ENCODE measurements at regions not wholly inside any gene's neighbourhood (a gene's known extent, or its start where the extent isn't known, plus 50 kb on each side); places are given as distances from the start of the nearest gene placed in this dataset.
"Not testable (repeated sequence)": the region's sequence is repeated elsewhere in the genome, so short reads cannot be mapped to it uniquely, and the experiment has no call there.

DNA sequence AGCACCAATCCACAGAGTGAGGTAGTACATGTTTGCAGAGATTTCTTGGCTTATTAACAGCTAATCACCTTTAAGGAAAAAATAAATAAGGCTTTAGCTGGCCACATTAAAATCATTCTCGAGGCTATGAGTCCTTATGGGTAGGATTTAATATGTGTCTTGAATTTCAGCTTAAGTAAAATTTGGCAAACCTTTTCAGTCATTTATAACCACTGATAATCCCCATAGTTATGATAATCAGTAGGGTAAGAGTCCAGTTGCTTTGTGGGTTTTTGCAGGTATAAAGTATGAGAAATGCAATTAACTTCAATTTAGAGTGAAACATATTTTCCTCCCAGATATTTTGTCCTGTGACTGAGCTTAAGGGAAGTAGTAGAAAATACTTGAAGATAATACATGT lies 1458.9 kb upstream of the FLRT2 start:
- no peak for DNase-seq

DNA sequence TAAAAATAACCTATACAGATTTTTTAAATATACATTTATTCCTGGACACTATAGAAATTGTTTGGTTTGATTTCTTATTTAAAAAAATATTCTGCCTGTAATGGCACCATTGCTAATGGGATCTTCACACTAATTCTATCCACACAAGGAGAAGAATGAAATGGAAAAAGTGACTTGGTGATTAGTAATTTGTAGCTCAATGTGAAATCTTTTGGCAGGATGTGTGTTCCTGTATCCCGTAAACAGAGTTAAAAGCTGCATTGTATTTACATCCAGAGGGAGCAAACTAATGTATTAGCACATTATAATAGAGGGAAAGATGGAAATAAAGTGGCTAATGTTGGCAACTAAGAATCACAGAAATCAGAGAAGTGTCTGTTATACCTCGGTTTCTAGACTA lies 1455.3 kb upstream of the FLRT2 start:
- DNase-seq, result no peak

GRCh38 chr14:84080944-84081343 lies 1449.0 kb upstream of the FLRT2 start:
- DNase-seq, result no peak

- no peak for DNase-seq
Measured at GRCh38 chr14:84084056-84084630, 1445.8 kb upstream of the FLRT2 start.

- no peak for DNase-seq
Measured at GRCh38 chr14:84085493-84085892, 1444.5 kb upstream of the FLRT2 start.

DNA sequence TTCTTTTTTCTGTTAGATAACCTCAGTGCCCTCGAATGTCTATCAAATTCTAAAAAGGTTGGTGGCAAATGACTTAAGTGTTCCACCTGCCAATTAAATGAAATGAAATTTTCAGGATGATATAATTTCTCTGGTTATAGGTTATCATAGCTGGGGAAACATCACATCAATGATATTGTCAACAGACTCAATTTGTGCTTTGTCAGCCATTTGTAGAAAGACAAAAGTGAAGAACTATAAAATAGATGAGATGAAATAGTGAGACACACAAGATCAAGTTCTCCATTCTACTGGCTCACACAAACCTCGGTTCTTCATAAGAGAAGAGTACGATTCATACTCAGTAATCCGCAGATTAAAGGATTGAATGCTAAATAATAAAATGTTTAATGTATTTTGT lies 1443.2 kb upstream of the FLRT2 start:
- no peak for DNase-seq

DNA sequence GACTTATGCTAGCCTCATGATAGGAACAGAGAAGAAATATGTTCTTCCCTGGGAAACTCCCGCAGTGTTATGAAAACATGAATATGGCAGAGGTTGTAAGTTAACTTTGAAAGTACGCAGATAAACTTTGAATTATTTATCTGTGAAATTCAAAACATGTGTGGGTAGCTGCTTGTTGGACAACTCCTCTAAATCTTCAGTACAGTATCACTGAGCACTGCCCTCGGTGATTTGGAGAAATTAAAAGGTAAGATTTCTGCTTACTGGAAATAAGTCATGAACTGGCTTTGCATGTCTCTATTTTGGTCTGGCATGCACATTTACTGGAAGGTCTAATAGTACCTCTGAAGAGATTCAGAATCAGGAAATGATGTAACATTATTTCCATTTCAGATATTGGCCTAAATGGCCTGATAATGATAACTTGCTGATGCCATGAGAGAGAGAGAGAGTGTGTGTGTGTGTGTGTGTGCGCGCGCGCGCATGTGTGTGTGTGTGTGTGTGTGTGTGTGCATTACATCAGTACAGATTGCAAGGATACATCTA lies 1441.9 kb upstream of the FLRT2 start:
- DNase-seq, result no peak

- DNase-seq, result no peak
Measured at GRCh38 chr14:84090837-84091236, 1439.1 kb upstream of the FLRT2 start.

GRCh38 chr14:84095681-84096080 lies 1434.3 kb upstream of the FLRT2 start:
- no peak for DNase-seq

DNA sequence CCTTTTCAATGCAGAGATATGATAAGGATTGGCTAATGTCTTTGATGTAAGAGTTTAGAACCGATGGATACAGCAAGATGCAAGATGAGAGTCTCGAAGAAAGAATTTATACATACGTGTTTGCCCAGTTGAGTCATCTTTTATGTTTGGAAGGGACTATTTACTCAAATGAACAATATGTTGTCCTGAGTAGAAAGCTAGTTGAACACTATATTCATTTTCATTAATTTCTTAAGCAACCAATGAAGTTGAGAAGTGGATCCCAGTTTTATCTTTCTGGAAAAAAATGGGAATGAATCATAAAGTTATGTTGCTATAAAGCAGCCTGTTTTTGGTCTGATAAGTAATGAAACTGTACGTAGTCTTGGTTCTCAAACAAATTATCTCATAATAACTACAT lies 1431.7 kb upstream of the FLRT2 start:
- no peak for DNase-seq

DNA sequence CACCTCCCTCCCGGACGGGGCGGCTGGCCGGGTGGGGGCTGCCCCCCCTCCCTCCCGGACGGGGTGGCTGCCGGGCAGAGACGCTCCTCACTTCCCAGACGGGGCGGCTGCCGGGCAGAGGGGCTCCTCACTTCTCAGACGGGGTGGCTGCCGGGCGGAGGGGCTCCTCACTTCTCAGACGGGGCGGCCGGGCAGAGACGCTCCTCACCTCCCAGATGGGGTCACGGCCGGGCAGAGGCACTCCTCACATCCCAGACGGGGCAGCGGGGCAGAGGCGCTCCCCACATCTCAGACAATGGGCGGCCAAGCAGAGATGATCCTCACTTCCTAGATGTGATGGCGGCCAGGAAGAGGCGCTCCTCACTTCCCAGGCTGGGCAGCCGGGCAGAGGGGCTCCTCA lies 1430.4 kb upstream of the FLRT2 start:
- DNase-seq, result not testable (repeated sequence)

DNA sequence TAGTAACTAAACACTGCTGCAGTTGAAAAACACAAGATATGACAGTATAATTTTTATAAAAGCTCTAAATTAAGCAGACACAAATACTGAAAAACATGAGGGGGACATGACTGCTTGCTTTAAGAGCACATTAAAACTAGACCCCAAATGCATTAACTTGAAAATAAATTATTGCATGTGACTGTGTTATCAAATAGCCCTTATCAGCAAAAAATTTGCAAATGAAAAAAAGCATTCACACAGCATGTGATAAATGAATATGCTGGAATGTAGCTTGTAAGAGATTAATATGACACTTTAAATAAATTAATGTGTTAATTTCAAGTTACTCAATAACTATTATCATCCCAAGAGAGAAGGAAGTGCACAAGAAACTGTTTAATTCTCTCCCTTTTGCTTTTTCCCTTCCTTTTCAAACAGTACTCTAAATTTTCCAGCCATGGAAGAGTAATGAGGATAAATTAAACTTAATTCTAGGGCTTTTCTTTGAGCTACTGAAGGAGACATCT lies 1422.1 kb upstream of the FLRT2 start:
- no peak for DNase-seq

DNA sequence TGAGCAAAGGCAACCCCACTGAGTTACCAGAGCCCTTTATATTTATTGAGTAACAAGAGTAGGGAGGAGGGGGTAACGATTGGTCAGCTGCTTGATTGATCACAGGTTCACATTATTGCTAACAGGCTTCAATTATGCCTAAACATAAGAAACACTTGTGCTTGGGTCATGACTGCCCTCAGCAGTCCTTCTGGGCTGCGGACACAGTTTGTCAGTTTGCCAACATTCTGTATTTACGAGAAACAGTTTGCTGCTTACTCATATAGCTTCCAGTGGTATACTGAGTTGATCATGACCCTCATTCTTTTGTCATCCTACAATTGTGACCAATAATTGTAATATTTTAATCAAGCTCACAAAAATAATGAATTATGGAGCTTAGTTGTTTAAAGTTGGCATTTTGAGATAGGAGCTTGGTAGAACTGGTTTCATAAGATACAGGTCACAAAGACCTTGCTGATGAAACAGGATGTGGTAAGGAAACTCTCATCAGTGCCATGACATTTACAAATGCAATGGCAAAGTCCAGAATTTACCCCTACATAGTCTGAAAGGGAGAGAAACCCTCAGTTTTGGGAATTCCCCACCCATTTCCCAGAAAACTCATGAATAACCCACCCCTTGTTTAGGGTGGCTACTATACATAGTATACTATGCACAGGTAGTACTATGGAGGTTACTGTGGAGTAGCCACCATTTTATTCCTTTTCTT lies 1421.0 kb upstream of the FLRT2 start:
- no peak for DNase-seq

DNA sequence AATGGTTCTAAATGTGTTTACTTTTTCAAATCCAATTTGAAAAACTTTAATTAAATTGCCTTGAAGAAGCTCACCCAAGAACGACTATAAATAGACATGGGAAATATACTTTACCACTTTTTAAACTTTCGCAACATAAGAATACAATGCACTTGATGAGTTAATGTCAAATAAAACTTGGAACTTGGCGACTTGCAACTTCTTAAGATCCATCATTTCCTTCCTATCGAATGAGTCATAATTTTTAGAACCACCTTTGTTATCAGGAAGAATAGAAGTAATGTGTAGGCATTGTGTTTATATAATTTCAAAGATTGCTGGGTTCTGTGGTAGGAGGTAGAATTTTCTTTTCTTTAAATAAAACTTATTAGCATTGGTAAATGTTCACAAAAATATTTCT lies 1417.4 kb upstream of the FLRT2 start:
- DNase-seq, result no peak

GRCh38 chr14:84125676-84126075 lies 1404.3 kb upstream of the FLRT2 start:
- no peak for DNase-seq

DNA sequence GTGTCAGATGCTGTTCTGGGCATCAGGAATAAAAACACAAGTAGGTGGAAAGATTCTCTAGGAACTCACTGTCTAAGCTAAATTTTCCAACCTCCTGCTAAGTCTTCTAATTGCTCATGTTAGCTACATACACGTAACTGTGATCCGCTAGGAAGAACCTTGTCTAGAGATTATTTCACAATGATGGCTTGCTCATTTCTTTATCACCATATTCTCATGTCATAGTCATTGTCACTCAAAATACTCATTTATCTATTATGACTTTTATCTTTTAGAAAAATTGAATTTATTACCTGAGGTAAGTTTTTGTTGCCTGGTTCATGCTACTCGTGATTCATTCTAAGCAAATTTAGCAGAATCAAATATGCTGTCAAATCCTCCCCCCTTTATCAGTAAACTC lies 1402.4 kb upstream of the FLRT2 start:
- DNase-seq, result no peak

GRCh38 chr14:84128050-84128449 lies 1401.9 kb upstream of the FLRT2 start:
- no peak for DNase-seq

GRCh38 chr14:84129007-84129406 lies 1400.9 kb upstream of the FLRT2 start:
- DNase-seq, result no peak

- DNase-seq, result no peak
Measured at GRCh38 chr14:84129941-84130340, 1400.0 kb upstream of the FLRT2 start.

GRCh38 chr14:84131924-84132323 lies 1398.0 kb upstream of the FLRT2 start:
- no peak for DNase-seq

DNA sequence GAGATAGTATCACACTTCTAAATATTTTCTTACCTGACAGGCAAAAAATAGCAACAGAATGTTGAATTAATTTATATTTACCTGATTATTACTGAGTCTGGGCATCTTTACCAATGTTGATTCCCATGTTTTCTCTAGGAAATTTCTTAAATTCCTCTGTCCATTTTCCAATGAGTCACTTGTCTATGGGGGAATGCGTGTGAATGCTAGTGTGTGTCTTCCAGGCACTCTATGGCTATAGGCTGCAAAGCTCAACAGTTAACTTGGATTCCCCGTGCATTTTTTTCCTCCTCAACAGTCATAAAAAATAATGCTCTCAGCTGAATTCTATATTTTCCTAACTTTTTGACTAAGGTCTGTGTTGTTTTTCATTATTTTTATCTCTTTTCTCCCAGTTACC lies 1385.8 kb upstream of the FLRT2 start:
- no peak for DNase-seq

DNA sequence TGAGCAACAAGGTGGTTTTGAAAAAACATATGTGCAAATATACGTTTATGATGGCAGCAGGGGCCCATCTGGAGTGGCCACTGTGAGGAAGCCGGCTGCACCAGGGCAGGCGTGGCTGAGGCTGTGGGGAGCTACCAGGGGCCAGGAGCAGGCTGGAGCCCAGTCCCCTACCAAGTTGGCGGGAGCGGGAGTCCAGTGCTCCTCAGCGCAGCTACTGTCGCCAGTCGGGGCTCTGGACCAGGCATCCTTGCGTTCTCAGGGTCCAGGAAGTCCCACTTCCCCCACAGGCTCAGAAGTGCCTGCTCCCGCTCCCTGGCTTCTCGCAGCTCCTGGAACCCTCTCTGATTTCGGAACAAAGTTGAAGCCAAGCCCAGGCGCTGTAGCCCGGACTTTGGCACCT lies 1377.5 kb upstream of the FLRT2 start:
- DNase-seq, result no peak

DNA sequence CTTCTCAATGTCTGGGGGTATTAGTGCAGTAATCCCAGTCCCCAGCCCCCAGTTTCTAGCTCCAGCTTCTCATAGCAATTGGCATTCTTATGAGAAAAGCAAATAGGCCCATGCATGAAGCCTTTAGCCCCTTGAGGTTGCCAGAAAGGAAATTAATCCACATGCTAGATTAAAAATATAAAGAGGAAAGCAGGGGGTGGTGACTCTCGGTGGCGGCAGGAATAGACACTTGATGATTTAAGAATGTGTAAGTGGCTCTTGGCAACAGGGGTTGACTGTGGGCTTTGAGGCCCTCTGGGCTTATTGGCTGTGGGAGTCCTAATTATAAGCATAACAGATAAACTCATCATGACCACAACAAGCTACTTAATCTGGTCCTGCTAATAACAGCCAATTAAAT lies 1367.3 kb upstream of the FLRT2 start:
- DNase-seq, result no peak

DNA sequence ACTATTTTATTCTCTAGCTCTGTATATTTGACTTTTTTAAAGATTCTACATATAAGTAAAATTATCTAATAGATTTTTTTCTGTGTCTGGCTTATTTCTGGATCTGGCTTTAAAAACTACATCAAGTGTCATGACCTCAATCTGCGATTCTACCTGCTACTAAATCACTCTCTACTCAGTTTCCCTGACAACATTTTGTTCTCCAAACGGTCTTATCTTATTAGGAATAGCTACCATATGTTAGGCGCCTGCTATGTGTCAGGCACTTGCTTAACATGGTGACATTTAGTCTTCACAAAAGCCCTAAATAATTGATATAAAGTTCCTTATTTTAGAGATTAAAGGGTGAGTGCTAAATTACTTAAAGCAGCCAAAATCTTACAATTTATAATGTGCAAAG lies 1362.9 kb upstream of the FLRT2 start:
- DNase-seq, result no peak

DNA sequence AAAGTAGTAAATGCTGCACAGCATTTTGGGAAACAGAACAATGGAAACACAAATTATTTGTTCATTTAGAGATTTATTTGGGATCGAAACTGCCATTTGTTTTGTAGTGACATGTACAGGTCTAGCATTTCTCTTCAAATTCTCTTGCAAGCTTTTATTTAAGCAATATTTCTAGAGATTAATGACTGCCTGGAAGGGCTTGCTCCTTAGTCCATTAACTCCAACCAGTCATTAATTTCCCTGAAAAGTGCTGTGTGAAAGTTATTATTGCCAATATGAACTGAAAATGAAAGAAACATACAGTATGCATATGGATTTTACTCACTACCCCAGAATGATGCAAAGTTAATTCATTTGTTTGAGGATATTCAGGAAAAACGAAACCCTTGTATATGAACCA lies 1349.6 kb upstream of the FLRT2 start:
- no peak for DNase-seq

Measured in activated CD8-positive, alpha-beta memory T cell treated with anti-CD3 and anti-CD28 coated beads for 24 hours (primary cell).